ENCODE measurements at regions not wholly inside any gene's neighbourhood (a gene's known extent, or its start where the extent isn't known, plus 50 kb on each side); places are given as distances from the start of the nearest gene placed in this dataset.

DNA sequence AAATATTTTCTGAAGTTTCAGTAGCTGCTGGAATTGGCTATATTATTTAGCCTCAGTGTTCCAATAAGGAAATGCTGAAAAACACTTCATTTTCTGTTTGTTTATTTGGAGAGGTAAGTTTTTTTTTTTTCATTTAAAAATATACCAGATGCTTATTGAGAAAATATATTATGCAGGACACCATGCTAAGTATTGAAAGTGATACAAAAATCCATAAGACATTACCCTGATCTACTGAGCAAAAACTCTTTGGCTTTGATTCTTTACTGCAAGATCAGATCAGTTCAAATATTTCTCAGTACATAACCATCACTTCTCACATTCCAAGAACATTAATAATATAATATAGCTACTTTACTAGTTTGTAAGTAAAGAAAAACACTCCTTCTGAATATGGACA is 123.4 kb upstream of the PACRGL start:
- TF ChIP-seq, protein P1, sequence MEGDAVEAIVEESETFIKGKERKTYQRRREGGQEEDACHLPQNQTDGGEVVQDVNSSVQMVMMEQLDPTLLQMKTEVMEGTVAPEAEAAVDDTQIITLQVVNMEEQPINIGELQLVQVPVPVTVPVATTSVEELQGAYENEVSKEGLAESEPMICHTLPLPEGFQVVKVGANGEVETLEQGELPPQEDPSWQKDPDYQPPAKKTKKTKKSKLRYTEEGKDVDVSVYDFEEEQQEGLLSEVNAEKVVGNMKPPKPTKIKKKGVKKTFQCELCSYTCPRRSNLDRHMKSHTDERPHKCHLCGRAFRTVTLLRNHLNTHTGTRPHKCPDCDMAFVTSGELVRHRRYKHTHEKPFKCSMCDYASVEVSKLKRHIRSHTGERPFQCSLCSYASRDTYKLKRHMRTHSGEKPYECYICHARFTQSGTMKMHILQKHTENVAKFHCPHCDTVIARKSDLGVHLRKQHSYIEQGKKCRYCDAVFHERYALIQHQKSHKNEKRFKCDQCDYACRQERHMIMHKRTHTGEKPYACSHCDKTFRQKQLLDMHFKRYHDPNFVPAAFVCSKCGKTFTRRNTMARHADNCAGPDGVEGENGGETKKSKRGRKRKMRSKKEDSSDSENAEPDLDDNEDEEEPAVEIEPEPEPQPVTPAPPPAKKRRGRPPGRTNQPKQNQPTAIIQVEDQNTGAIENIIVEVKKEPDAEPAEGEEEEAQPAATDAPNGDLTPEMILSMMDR (IDR thresholded peaks at IDR 0.05; ENCODE audit: low read depth, low read length) = no peak
- no peak overlapping the region for H3K4me3 ChIP-seq (ENCODE audit: low read depth, low read length)

DNA sequence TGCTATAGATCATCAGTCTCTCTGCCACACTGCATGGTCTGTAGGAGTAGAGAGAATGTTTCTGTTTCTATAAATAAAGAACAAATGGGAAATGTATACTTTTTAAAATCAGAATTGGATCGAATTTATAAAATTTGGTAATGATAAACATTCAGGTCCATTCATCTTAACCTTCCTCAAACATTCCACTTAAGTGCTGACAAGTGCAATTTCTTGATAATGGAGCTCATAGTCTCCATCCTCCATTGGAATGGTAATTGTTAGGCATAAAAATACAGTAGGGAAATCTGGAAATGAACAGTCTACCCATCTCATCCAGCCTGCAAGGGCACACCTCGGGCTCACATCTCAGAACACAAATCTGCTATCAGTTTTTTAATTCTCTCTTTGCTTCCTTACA is 122.6 kb upstream of the PACRGL start:
- TF ChIP-seq, protein P1 (IDR thresholded peaks at IDR 0.05; ENCODE audit: low read depth, low read length) = no peak
- H3K4me3 ChIP-seq (ENCODE audit: low read depth, low read length) = no peak overlapping the region

DNA sequence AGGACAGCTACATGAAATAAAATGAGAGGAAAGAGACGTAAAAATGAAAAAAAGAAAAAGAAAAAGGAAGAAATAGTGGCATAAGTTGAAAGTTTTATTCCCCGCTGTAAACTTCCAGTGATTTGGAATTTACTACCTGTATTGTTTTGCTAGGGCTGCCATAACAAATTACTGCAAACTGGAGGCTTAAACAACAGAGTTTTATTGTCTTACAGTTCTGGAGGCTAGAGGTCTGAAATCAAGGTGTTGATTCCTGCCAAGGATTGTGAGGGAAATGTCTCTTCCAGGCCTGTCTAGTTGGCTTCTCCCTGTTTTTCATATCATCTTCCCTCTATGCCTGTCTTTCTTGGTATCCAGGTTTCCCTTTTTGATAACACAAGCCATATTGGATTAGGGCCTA is 119.4 kb upstream of the PACRGL start:
- H3K4me3 ChIP-seq (ENCODE audit: low read depth, low read length) = no peak overlapping the region
- TF ChIP-seq, protein P1 (IDR thresholded peaks at IDR 0.05; ENCODE audit: low read depth, low read length) = no peak

DNA sequence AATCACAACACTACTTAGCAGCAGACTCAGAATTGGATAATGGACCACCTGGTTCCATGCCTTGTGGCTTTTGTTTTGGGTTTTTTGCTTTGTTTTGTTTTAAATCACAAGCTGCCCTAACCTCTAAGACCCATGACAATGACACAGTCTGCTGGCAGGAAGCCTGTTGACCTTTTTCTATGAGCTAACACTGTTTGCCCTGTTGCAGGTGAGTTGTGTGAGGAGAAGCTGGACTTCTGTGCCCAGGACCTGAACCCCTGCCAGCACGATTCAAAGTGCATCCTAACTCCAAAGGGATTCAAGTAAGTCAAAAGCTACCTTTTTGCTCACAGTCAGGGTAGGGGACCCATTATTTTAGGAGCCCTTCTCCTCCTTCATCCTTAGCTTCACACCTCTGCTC is 110.8 kb upstream of the PACRGL start:
- TF ChIP-seq, protein P1 (IDR thresholded peaks at IDR 0.05; ENCODE audit: low read depth, low read length) = no peak
- no peak overlapping the region for H3K4me3 ChIP-seq (ENCODE audit: low read depth, low read length)

DNA sequence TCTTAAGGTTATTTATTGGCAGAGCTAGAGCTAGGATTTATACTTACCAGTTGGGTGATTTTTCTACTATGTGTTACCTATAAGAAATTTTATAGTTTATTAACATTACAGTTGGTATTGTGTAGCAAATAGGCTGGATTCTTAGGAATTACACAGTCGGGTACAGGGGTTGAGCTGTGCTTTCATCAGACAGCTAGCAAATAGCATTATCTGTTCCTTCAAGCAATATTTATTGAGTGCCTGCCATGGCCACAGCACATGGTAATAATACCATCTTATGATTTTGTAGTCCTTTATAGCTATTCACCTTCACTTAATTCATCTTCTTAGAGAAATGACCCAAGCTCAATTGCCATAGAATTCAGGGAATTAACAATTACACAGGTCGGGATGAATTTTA is 109.4 kb upstream of the PACRGL start:
- TF ChIP-seq, protein P1 (IDR thresholded peaks at IDR 0.05; ENCODE audit: low read depth, low read length) = no peak
- H3K4me3 ChIP-seq (ENCODE audit: low read depth, low read length) = no peak overlapping the region

DNA sequence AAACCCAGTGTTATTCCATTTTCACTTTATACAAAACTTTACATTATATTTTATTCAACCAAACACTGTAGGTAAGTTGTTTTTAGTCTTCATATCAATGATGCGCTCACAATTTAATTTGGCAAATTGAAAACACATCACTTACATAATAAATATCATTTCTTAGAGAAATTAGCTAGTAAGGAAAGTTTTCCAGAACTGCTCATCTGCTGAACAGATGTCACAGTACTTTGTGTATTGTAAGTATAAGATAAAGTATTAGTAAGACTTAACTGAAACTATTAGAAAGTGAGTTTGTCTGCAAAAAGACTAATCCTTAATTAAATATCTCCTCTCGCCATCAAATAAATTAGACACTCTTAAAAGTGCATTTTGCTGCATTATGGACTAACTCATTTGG is 108.7 kb upstream of the PACRGL start:
- H3K4me3 ChIP-seq (ENCODE audit: low read depth, low read length) = no peak overlapping the region
- TF ChIP-seq, protein P1 (IDR thresholded peaks at IDR 0.05; ENCODE audit: low read depth, low read length) = no peak

DNA sequence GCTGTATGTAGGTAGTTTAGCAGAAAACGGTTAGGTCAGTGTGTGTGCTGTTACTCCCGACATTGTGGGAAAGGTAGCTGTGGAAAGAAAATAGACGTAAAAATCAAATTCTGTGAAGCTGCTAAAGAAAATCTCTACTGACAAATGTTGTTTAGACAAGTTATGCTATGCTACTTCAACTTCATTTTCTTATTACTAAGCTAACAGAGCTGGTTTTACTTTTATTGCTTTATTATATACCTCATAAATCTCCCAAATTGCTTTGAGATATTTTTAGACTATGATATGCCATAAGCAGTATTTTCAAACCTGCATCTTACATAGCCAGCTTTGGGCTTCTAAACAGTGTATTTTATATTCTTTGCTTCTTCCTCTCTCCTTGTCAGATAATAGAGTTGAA is 108.2 kb upstream of the PACRGL start:
- no peak overlapping the region for H3K4me3 ChIP-seq (ENCODE audit: low read depth, low read length)
- TF ChIP-seq, protein P1 (IDR thresholded peaks at IDR 0.05; ENCODE audit: low read depth, low read length) = no peak
